Activated naive CD4-positive, alpha-beta T cell treated with anti-CD3 and anti-CD28 coated beads, Interleukin-2, amount 50 U/mL, for 24 hours (primary cell): ENCODE measurements at regions not wholly inside any gene's neighbourhood (a gene's known extent, or its start where the extent isn't known, plus 50 kb on each side); places are given as distances from the start of the nearest gene placed in this dataset.

Experiments used
- H3K27ac Mint-ChIP-seq: one replicate; pipeline ENCODE4 v1.8.0; 2021; ENCODE audit warnings: mild to moderate bottlenecking, mixed read lengths
- H3K27me3 Mint-ChIP-seq: one replicate; pipeline ENCODE4 v1.8.0; 2021; ENCODE audit warnings: mixed read lengths
- H3K36me3 Mint-ChIP-seq: one replicate; pipeline ENCODE4 v1.8.0; 2021; ENCODE audit warnings: mixed read lengths
- H3K4me1 Mint-ChIP-seq: one replicate; pipeline ENCODE4 v1.8.0; 2021; ENCODE audit warnings: mixed read lengths
- H3K4me3 Mint-ChIP-seq: one replicate; pipeline ENCODE4 v1.8.0; 2021; ENCODE audit warnings: mild to moderate bottlenecking, mixed read lengths
- H3K9me3 Mint-ChIP-seq: one replicate; pipeline ENCODE4 v1.8.0; 2021; ENCODE audit warnings: mixed read lengths

GRCh38 chr5:20486826-20487225, 498.8 kb upstream of the CDH18 start:
- H3K36me3 Mint-ChIP-seq: no peaks in the 10 kb centered on the region
- H3K9me3 Mint-ChIP-seq: peaks cover 4% of the 10 kb centered on the region
- H3K4me1 Mint-ChIP-seq: no peaks in the 10 kb centered on the region
- H3K27me3 Mint-ChIP-seq: no peaks in the 10 kb centered on the region
- H3K27ac Mint-ChIP-seq: no peak overlapping the region
- no peak overlapping the region for H3K4me3 Mint-ChIP-seq

- Mint-ChIP-seq H3K36me3 (no peaks in the 10 kb centered on the region), H3K27me3 (no peaks in the 10 kb centered on the region), H3K27ac (no peak overlapping the region), H3K4me1 (no peaks in the 10 kb centered on the region), H3K9me3 (peaks cover 14% of the 10 kb centered on the region), H3K4me3 (no peak overlapping the region)
Measured at GRCh38 chr5:20476016-20476415, 488.0 kb upstream of the CDH18 start.

- no peaks in the 10 kb centered on the region for H3K9me3 Mint-ChIP-seq
- no peak overlapping the region for H3K27ac Mint-ChIP-seq
- no peaks in the 10 kb centered on the region for H3K27me3 Mint-ChIP-seq
- no peaks in the 10 kb centered on the region for H3K36me3 Mint-ChIP-seq
- no peak overlapping the region for H3K4me3 Mint-ChIP-seq
- H3K4me1 Mint-ChIP-seq: no peaks in the 10 kb centered on the region
Measured at GRCh38 chr5:20470997-20471396, 483.0 kb upstream of the CDH18 start.

GRCh38 chr5:20469792-20470191, 481.8 kb upstream of the CDH18 start:
- Mint-ChIP-seq H3K27ac (no peak overlapping the region), H3K36me3 (no peaks in the 10 kb centered on the region), H3K4me1 (no peaks in the 10 kb centered on the region), H3K4me3 (no peak overlapping the region), H3K9me3 (no peaks in the 10 kb centered on the region), H3K27me3 (no peaks in the 10 kb centered on the region)

- Mint-ChIP-seq H3K9me3 (no peaks in the 10 kb centered on the region), H3K36me3 (no peaks in the 10 kb centered on the region), H3K4me3 (no peak overlapping the region), H3K27ac (no peak overlapping the region), H3K27me3 (no peaks in the 10 kb centered on the region), H3K4me1 (no peaks in the 10 kb centered on the region)
Measured at GRCh38 chr5:20469390-20469789, 481.4 kb upstream of the CDH18 start.

- Mint-ChIP-seq H3K4me1 (no peaks in the 10 kb centered on the region), H3K27me3 (no peaks in the 10 kb centered on the region), H3K36me3 (no peaks in the 10 kb centered on the region), H3K9me3 (peaks cover under 1% of the 10 kb centered on the region), H3K4me3 (no peak overlapping the region), H3K27ac (no peak overlapping the region)
Measured at GRCh38 chr5:20466512-20466911, 478.5 kb upstream of the CDH18 start.

GRCh38 chr5:20463206-20463605, 475.2 kb upstream of the CDH18 start:
- Mint-ChIP-seq H3K27ac (no peak overlapping the region), H3K27me3 (no peaks in the 10 kb centered on the region), H3K9me3 (peaks cover 7% of the 10 kb centered on the region), H3K4me3 (no peak overlapping the region), H3K36me3 (no peaks in the 10 kb centered on the region), H3K4me1 (no peaks in the 10 kb centered on the region)

- Mint-ChIP-seq H3K4me1 (no peaks in the 10 kb centered on the region), H3K4me3 (no peak overlapping the region), H3K27ac (no peak overlapping the region), H3K36me3 (no peaks in the 10 kb centered on the region), H3K9me3 (peaks cover 5% of the 10 kb centered on the region), H3K27me3 (no peaks in the 10 kb centered on the region)
Measured at GRCh38 chr5:20446121-20446520, 458.1 kb upstream of the CDH18 start.

GRCh38 chr5:20445326-20445860, 457.4 kb upstream of the CDH18 start:
- Mint-ChIP-seq H3K9me3 (peaks cover 8% of the 10 kb centered on the region), H3K27me3 (no peaks in the 10 kb centered on the region), H3K4me3 (no peak overlapping the region), H3K27ac (no peak overlapping the region), H3K4me1 (no peaks in the 10 kb centered on the region), H3K36me3 (no peaks in the 10 kb centered on the region)

GRCh38 chr5:20434786-20435185, 446.8 kb upstream of the CDH18 start:
- Mint-ChIP-seq H3K27me3 (no peaks in the 10 kb centered on the region), H3K9me3 (peaks cover 4% of the 10 kb centered on the region), H3K4me1 (no peaks in the 10 kb centered on the region), H3K36me3 (no peaks in the 10 kb centered on the region), H3K4me3 (no peak overlapping the region), H3K27ac (no peak overlapping the region)

- H3K27ac Mint-ChIP-seq: no peak overlapping the region
Measured at GRCh38 chr5:20420991-20421595, 433.1 kb upstream of the CDH18 start.

More at GRCh38 chr5:20420991-20421595, 433.1 kb upstream of the CDH18 start:
- Mint-ChIP-seq H3K4me3 (no peak overlapping the region), H3K9me3 (peaks cover 10% of the 10 kb centered on the region), H3K36me3 (no peaks in the 10 kb centered on the region), H3K27me3 (no peaks in the 10 kb centered on the region), H3K4me1 (no peaks in the 10 kb centered on the region)
